HepG2 (cell line): ENCODE measurements at regions not wholly inside any gene's neighbourhood (a gene's known extent, or its start where the extent isn't known, plus 50 kb on each side); places are given as distances from the start of the nearest gene placed in this dataset.

Experiments
- ATAC-seq: fragments of 200-7000 bp; cut with Tn5 transposase; 3 replicates; pipeline ENCODE4 v1.9.1; 2020; ENCODE audit warnings: mild to moderate bottlenecking, moderate library complexity
- BruUV-seq: library from RNA; stranded (reverse); fragments of 400-500 nt; replicated peaks from 2 replicates; lab custom pipeline; 2021; lab: Mats Ljungman, UMichigan
- CTCF ChIA-PET: fragments of 300-600 bp; formaldehyde crosslinking; extraction: SDS; loops from one replicate; lab custom pipeline; 2021; ENCODE audit warnings: low total read pairs, inconsistent platforms, low intra/inter-chr PET ratio; lab: Yijun Ruan, JAX
- POLR2A ChIA-PET: fragments of 350-600 bp; sonication (Branson Sonifier 250); formaldehyde crosslinking; loops from one replicate; lab custom pipeline; 2020; ENCODE audit warnings: antibody characterized with exemption, inconsistent platforms; lab: Yijun Ruan, JAX
- DNase-seq: peaks from one replicate; pipeline ENCODE4 v3.0.0-alpha.2; 2015; ENCODE audit warnings: low spot score
- FAIRE-seq: peaks from 3 replicates; lab custom pipeline; 2011; peaks lifted over from hg19 to GRCh38; lab: Jason Lieb, UNC
- H2AFZ ChIP-seq: one replicate; pipeline ENCODE4 v1.6.1; 2011; ENCODE audit warnings: low read length, inconsistent platforms
- H3K27ac ChIP-seq: fragments of 300-600 bp; 3 replicates; pipeline ENCODE4 v1.8.0; 2011; ENCODE audit warnings: mixed run types, mild to moderate bottlenecking, mixed read lengths, low read length, inconsistent platforms; ENCODE audit not compliant: insufficient read depth; ENCODE audit errors: extremely low read length
- H3K27me3 ChIP-seq, 2 experiments: fragments of 200-600 bp in 1 of 2; 2 replicates in 1 of 2; 3 replicates in 1 of 2; pipeline versions ENCODE4 v1.6.0 to v1.8.0; 2011; ENCODE audit warnings: low read length in 2 of 2, mild to moderate bottlenecking in 2 of 2, moderate library complexity in 2 of 2, inconsistent platforms in 1 of 2; ENCODE audit not compliant: insufficient read depth in 2 of 2, control insufficient read depth in 1 of 2
- H3K36me3 ChIP-seq, 2 experiments: fragments of 200-600 bp in 1 of 2; replicated peaks in 1 of 2; 2 replicates in 1 of 2; 3 replicates in 1 of 2; pipeline versions ENCODE4 v1.5.1 to v1.8.0; 2011; ENCODE audit warnings: low read length in 2 of 2, inconsistent platforms in 1 of 2; ENCODE audit not compliant: insufficient read depth in 2 of 2, control insufficient read depth in 1 of 2
- H3K4me1 ChIP-seq: 2 replicates; pipeline ENCODE4 v1.5.1; 2012; ENCODE audit warnings: low read length, inconsistent platforms; ENCODE audit not compliant: insufficient read depth
- H3K4me2 ChIP-seq: 2 replicates; pipeline ENCODE4 v1.6.0; 2011; ENCODE audit warnings: low read depth, low read length, inconsistent platforms
- H3K4me3 ChIP-seq, 3 experiments: fragments of 200-600 bp in 1 of 3; sonication (generic), shearing (Covaris generic) in 1 of 3; replicated peaks in 1 of 3; 2 replicates each; pipeline ENCODE4 v1.5.1; 2011 to 2016; ENCODE audit warnings: low read length in 3 of 3, inconsistent platforms in 2 of 3, low read depth in 2 of 3, mild to moderate bottlenecking in 2 of 3, control low read depth in 1 of 3, mixed read lengths in 1 of 3; ENCODE audit not compliant: insufficient read depth in 1 of 3
- H3K79me2 ChIP-seq: one replicate; pipeline ENCODE4 v1.6.1; 2011; ENCODE audit warnings: low read length, inconsistent platforms; ENCODE audit not compliant: insufficient read depth
- H3K9ac ChIP-seq: 2 replicates; pipeline ENCODE4 v1.6.0; 2011; ENCODE audit warnings: mild to moderate bottlenecking, low read depth, low read length, inconsistent platforms; ENCODE audit not compliant: insufficient read depth
- H3K9me3 ChIP-seq: 2 replicates; pipeline ENCODE4 v1.5.1; 2012; ENCODE audit warnings: mild to moderate bottlenecking, low read length
- H4K20me1 ChIP-seq: 2 replicates; pipeline ENCODE4 v1.6.0; 2011; ENCODE audit warnings: inconsistent platforms, mild to moderate bottlenecking, low read length, moderate library complexity; ENCODE audit not compliant: insufficient read depth
- ARNTL ChIP-seq: sonication (generic); formaldehyde crosslinking; IDR thresholded peaks from 2 replicates; pipeline ENCODE4 v1.4.0; 2020; ENCODE audit warnings: mild to moderate bottlenecking, missing genetic modification reagents
- CHCHD3 ChIP-seq: sonication (generic); formaldehyde crosslinking; IDR thresholded peaks from 2 replicates; pipeline ENCODE4 v1.8.0; 2022; ENCODE audit warnings: mild to moderate bottlenecking, missing genetic modification reagents, moderate library complexity
- FUBP1 ChIP-seq: sonication (generic); formaldehyde crosslinking; IDR thresholded peaks from 2 replicates; pipeline ENCODE4 v1.5.1; 2020; ENCODE audit warnings: missing genetic modification reagents, mild to moderate bottlenecking, borderline replicate concordance
- HOMEZ ChIP-seq: IDR thresholded peaks from 2 replicates; pipeline ENCODE4 v1.6.1; 2016; ENCODE audit warnings: low read depth
- RNF219 ChIP-seq: sonication (generic); formaldehyde crosslinking; IDR thresholded peaks from 2 replicates; pipeline ENCODE4 v1.5.0; 2020; ENCODE audit warnings: mild to moderate bottlenecking, missing genetic modification reagents
- SRY ChIP-seq: sonication (generic); formaldehyde crosslinking; IDR thresholded peaks from 2 replicates; pipeline ENCODE4 v1.8.0; 2022; ENCODE audit warnings: mild to moderate bottlenecking, missing genetic modification reagents
- ZNF205 ChIP-seq: IDR thresholded peaks from 2 replicates; pipeline ENCODE4 v1.6.1; 2018; ENCODE audit warnings: missing biosample characterization, missing genetic modification reagents
- ZNF34 ChIP-seq: sonication (generic); formaldehyde crosslinking; IDR thresholded peaks from 2 replicates; pipeline ENCODE4 v1.4.0; 2020; ENCODE audit warnings: mild to moderate bottlenecking, missing genetic modification reagents, borderline replicate concordance
- ZNF549 ChIP-seq: sonication (generic); formaldehyde crosslinking; IDR thresholded peaks from 2 replicates; pipeline ENCODE4 v1.5.0; 2020; ENCODE audit warnings: missing genetic modification reagents
- ZNF7 ChIP-seq: IDR thresholded peaks from 2 replicates; pipeline ENCODE4 v1.6.1; 2016; ENCODE audit warnings: missing biosample characterization, missing genetic modification reagents
- ZNF713 ChIP-seq: sonication (generic); formaldehyde crosslinking; IDR thresholded peaks from 2 replicates; pipeline ENCODE4 v1.4.0; 2020; ENCODE audit warnings: mild to moderate bottlenecking, missing genetic modification reagents
- ZNF790 ChIP-seq: sonication (generic); formaldehyde crosslinking; IDR thresholded peaks from 2 replicates; pipeline ENCODE4 v1.8.0; 2022; ENCODE audit warnings: missing genetic modification reagents, mild to moderate bottlenecking, borderline replicate concordance
- ZSCAN31 ChIP-seq: sonication (generic); formaldehyde crosslinking; IDR thresholded peaks from 2 replicates; pipeline ENCODE4 v1.5.0; 2020; ENCODE audit warnings: low read depth, mild to moderate bottlenecking, missing genetic modification reagents
- WGBS: methylation state at CpG from one replicate; pipeline ENCODE4 v1.1.6; 2017; ENCODE audit warnings: low lambda C conversion rate; 5-methylcytosine and 5-hydroxymethylcytosine counted together
- in situ Hi-C: cut with HindIII; loops from 2 replicates; pipeline ENCODE4 v1.10.0; 2017; ENCODE audit warnings: low pct_unique_long_range_greater_than_20kb; ENCODE audit not compliant: extremely low pct_ligation_motif_present
- intact Hi-C: fragments of 100-400 bp; cut with micrococcal nuclease; formaldehyde crosslinking; loops from one replicate; pipeline ENCODE4 v1.10.0; 2022; ENCODE audit not compliant: unreplicated experiment
- TF ChIP-seq, protein P1 (sequence below), 2 experiments: fragments of 450-650 bp in 1 of 2; sonication (generic) in 1 of 2; formaldehyde crosslinking; IDR thresholded peaks; 2 replicates each; pipeline versions ENCODE4 v1.5.0 to v1.8.0; 2020 to 2022; ENCODE audit warnings: mild to moderate bottlenecking in 1 of 2, missing genetic modification reagents in 1 of 2
- TF ChIP-seq, protein P2 (sequence below): sonication (generic); formaldehyde crosslinking; IDR thresholded peaks from 2 replicates; pipeline ENCODE4 v1.4.0; 2020; ENCODE audit warnings: missing genetic modification reagents

DNA sequence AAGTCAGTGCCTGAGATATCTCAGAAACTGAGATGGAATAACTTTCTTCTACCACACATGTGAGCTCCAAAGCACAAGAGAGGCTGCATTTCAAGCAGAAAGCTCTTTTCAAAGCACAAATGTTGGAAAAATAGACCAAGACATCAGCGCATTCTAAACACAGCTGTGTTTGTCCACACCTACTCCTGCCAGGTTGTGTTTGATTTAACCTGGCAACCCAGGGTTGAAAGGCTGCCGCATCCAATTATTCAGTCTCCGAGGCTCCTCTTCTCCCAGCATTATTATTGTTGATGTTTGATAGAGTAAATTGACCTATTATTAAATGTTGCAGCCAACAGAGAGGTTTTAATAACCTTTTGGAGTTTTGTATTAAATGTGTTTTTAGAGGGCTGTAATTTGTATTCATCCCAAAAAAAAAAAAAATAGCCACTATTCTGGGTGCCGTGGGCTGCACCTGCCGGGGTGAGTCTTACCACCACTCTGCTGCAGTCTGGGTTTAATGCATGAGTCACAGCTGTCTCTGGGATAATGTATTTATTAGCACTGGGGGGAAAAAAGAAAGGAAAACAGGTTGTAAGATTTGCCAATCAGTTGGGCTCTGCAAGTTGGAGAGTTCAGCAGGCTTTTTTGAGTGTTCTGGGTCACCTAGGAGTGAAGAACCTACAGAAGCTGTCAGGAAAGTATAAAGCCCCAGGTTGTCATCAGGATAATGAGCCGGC, 105.2 kb upstream of the NOCT start:
- H3K9me3 ChIP-seq: no peaks in the 10 kb centered on the region
- no peak overlapping the region for H2AFZ ChIP-seq
- BruUV-seq: no TSS peak
- H3K9ac ChIP-seq: no peak overlapping the region
- H3K4me2 ChIP-seq: no peak overlapping the region
- H3K36me3 ChIP-seq: no peaks in the 10 kb centered on the region
- ATAC-seq: no peak
- no peak overlapping the region for H3K27ac ChIP-seq
- ChIA-PET CTCF (no interaction called here), POLR2A (no interaction called here)
- no peak for DNase-seq
- H3K4me1 ChIP-seq: peaks cover 18% of the 10 kb centered on the region
- FAIRE-seq: no peak
- no peaks in the 10 kb centered on the region for H4K20me1 ChIP-seq
- H3K27me3 ChIP-seq: peaks cover 2 to 7% of the 10 kb centered on the region in 2 experiments; a peak in 1 of 5 replicates
- in situ Hi-C loops: no loop called here
- whole genome bisulfite sequencing: 5% methylated on average over 6 of the region's 6 CpGs
- H3K79me2 ChIP-seq: no peaks in the 10 kb centered on the region
- intact Hi-C loops: no loop called here
- no peak overlapping the region for H3K4me3 ChIP-seq
- TF ChIP-seq HOMEZ (CRISPR knock-in tag) (no peak), ZNF713 (CRISPR knock-in tag) (no peak), RNF219 (CRISPR knock-in tag) (no peak), FUBP1 (CRISPR knock-in tag) (no peak), ARNTL (no peak), ZNF7 (CRISPR knock-in tag) (no peak), SRY (CRISPR knock-in tag) (no peak), ZSCAN31 (CRISPR knock-in tag) (no peak), CHCHD3 (CRISPR knock-in tag) (no peak), ZNF549 (CRISPR knock-in tag) (no peak), ZNF34 (no peak), ZNF205 (CRISPR knock-in tag) (no peak), ZNF790 (CRISPR knock-in tag) (no peak)
- TF ChIP-seq, protein P1, sequence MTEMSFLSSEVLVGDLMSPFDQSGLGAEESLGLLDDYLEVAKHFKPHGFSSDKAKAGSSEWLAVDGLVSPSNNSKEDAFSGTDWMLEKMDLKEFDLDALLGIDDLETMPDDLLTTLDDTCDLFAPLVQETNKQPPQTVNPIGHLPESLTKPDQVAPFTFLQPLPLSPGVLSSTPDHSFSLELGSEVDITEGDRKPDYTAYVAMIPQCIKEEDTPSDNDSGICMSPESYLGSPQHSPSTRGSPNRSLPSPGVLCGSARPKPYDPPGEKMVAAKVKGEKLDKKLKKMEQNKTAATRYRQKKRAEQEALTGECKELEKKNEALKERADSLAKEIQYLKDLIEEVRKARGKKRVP (CRISPR knock-in tag; IDR thresholded peaks at IDR 0.05): no peak
- TF ChIP-seq, protein P2, sequence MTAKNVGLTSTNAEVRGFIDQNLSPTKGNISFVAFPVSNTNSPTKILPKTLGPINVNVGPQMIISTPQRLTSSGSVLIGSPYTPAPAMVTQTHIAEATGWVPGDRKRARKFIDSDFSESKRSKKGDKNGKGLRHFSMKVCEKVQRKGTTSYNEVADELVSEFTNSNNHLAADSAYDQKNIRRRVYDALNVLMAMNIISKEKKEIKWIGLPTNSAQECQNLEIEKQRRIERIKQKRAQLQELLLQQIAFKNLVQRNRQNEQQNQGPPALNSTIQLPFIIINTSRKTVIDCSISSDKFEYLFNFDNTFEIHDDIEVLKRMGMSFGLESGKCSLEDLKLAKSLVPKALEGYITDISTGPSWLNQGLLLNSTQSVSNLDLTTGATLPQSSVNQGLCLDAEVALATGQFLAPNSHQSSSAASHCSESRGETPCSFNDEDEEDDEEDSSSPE (CRISPR knock-in tag): no peak
